ENCODE measurements at regions not wholly inside any gene's neighbourhood (a gene's known extent, or its start where the extent isn't known, plus 50 kb on each side); places are given as distances from the start of the nearest gene placed in this dataset.

- Mint-ChIP-seq H3K4me1 (ENCODE audit: low read depth in 2 of 2) (no peaks in the 10 kb centered on the region), H3K9me3 (peaks cover 12 to 15% of the 10 kb centered on the region in 2 donors), H3K27ac (no peak overlapping the region), H3K27me3 (no peaks in the 10 kb centered on the region), H3K36me3 (ENCODE audit: insufficient read depth) (no peaks in the 10 kb centered on the region), H3K4me3 (no peak overlapping the region)
- no peak for ATAC-seq (replicated peaks)
- no peak for DNase-seq
Observed at GRCh38 chr16:5516115-5516514, 418.5 kb upstream of the EEF2KMT start.

- H3K36me3 Mint-ChIP-seq (ENCODE audit: insufficient read depth) = no peaks in the 10 kb centered on the region
- no peaks in the 10 kb centered on the region for H3K4me1 Mint-ChIP-seq (ENCODE audit: low read depth in 2 of 2)
- H3K27me3 Mint-ChIP-seq = peaks cover 0 to 7% of the 10 kb centered on the region in 2 donors
- H3K27ac Mint-ChIP-seq = no peak overlapping the region
- no peak overlapping the region for H3K4me3 Mint-ChIP-seq
- ATAC-seq (replicated peaks) = no peak
- DNase-seq = no peak
- peaks cover 5 to 15% of the 10 kb centered on the region in 2 donors for H3K9me3 Mint-ChIP-seq
Observed at GRCh38 chr16:5512014-5512413, 414.4 kb upstream of the EEF2KMT start.

GRCh38 chr16:5510819-5511370 lies 413.3 kb upstream of the EEF2KMT start:
- Mint-ChIP-seq H3K27me3 (peaks cover 6 to 15% of the 10 kb centered on the region in 2 donors), H3K4me3 (no peak overlapping the region), H3K36me3 (ENCODE audit: insufficient read depth) (no peaks in the 10 kb centered on the region), H3K4me1 (ENCODE audit: low read depth in 2 of 2) (no peaks in the 10 kb centered on the region), H3K27ac (no peak overlapping the region), H3K9me3 (peaks cover 5 to 16% of the 10 kb centered on the region in 2 donors)
- no peak for ATAC-seq (replicated peaks)
- DNase-seq = no peak

- H3K27ac Mint-ChIP-seq = no peak overlapping the region
- no peak overlapping the region for H3K4me3 Mint-ChIP-seq
- H3K4me1 Mint-ChIP-seq (ENCODE audit: low read depth in 2 of 2) = no peaks in the 10 kb centered on the region
- H3K9me3 Mint-ChIP-seq = peaks cover 6 to 16% of the 10 kb centered on the region in 2 donors
- ATAC-seq (replicated peaks) = no peak
- H3K36me3 Mint-ChIP-seq (ENCODE audit: insufficient read depth) = no peaks in the 10 kb centered on the region
- no peak for DNase-seq
- H3K27me3 Mint-ChIP-seq = peaks cover 8 to 22% of the 10 kb centered on the region in 2 donors
Observed at GRCh38 chr16:5509794-5510193, 412.2 kb upstream of the EEF2KMT start.

- ATAC-seq (replicated peaks) (no peak), DNase-seq (no peak)
- Mint-ChIP-seq H3K27me3 (peaks cover 8 to 26% of the 10 kb centered on the region in 2 donors), H3K4me3 (no peak overlapping the region), H3K4me1 (ENCODE audit: low read depth in 2 of 2) (no peaks in the 10 kb centered on the region), H3K36me3 (ENCODE audit: insufficient read depth) (no peaks in the 10 kb centered on the region), H3K9me3 (peaks cover 6 to 13% of the 10 kb centered on the region in 2 donors), H3K27ac (no peak overlapping the region)
Observed at GRCh38 chr16:5509336-5509735, 411.7 kb upstream of the EEF2KMT start.

GRCh38 chr16:5508371-5508770 lies 410.8 kb upstream of the EEF2KMT start:
- Mint-ChIP-seq H3K27ac (no peak overlapping the region), H3K27me3 (peaks cover 8 to 36% of the 10 kb centered on the region in 2 donors), H3K4me3 (no peak overlapping the region), H3K9me3 (peaks cover 6 to 9% of the 10 kb centered on the region in 2 donors), H3K36me3 (ENCODE audit: insufficient read depth) (no peaks in the 10 kb centered on the region), H3K4me1 (ENCODE audit: low read depth in 2 of 2) (no peaks in the 10 kb centered on the region)
- ATAC-seq (replicated peaks) (no peak), DNase-seq (no peak)

GRCh38 chr16:5506021-5506420 lies 408.4 kb upstream of the EEF2KMT start:
- DNase-seq = no peak
- H3K36me3 Mint-ChIP-seq (ENCODE audit: insufficient read depth) = no peaks in the 10 kb centered on the region
- peaks cover 8 to 36% of the 10 kb centered on the region in 2 donors for H3K27me3 Mint-ChIP-seq
- no peaks in the 10 kb centered on the region for H3K4me1 Mint-ChIP-seq (ENCODE audit: low read depth in 2 of 2)
- no peak overlapping the region for H3K4me3 Mint-ChIP-seq
- H3K9me3 Mint-ChIP-seq = peaks cover 6 to 7% of the 10 kb centered on the region in 2 donors
- no peak for ATAC-seq (replicated peaks)
- H3K27ac Mint-ChIP-seq = no peak overlapping the region

GRCh38 chr16:5505091-5505887 lies 407.7 kb upstream of the EEF2KMT start:
- H3K27me3 Mint-ChIP-seq = peaks cover 8 to 36% of the 10 kb centered on the region in 2 donors

GRCh38 chr16:5504064-5504781 lies 406.6 kb upstream of the EEF2KMT start:
- Mint-ChIP-seq H3K36me3 (ENCODE audit: insufficient read depth) (no peaks in the 10 kb centered on the region), H3K27ac (no peak overlapping the region), H3K27me3 (peaks cover 8 to 33% of the 10 kb centered on the region in 2 donors), H3K4me1 (ENCODE audit: low read depth in 2 of 2) (no peaks in the 10 kb centered on the region), H3K9me3 (peaks cover 3 to 6% of the 10 kb centered on the region in 2 donors), H3K4me3 (no peak overlapping the region)
- DNase-seq (no peak), ATAC-seq (replicated peaks) (no peak)

More at GRCh38 chr16:5505091-5505887, 407.7 kb upstream of the EEF2KMT start:
- no peak for DNase-seq
- H3K27ac Mint-ChIP-seq = no peak overlapping the region
- no peaks in the 10 kb centered on the region for H3K36me3 Mint-ChIP-seq (ENCODE audit: insufficient read depth)
- no peaks in the 10 kb centered on the region for H3K4me1 Mint-ChIP-seq (ENCODE audit: low read depth in 2 of 2)
- H3K4me3 Mint-ChIP-seq = no peak overlapping the region
- H3K9me3 Mint-ChIP-seq = peaks cover 6 to 7% of the 10 kb centered on the region in 2 donors
- no peak for ATAC-seq (replicated peaks)

- peaks cover 8 to 30% of the 10 kb centered on the region in 2 donors for H3K27me3 Mint-ChIP-seq
- DNase-seq (no peak), ATAC-seq (replicated peaks) (no peak)
- no peaks in the 10 kb centered on the region for H3K36me3 Mint-ChIP-seq (ENCODE audit: insufficient read depth)
- H3K4me1 Mint-ChIP-seq (ENCODE audit: low read depth in 2 of 2) = no peaks in the 10 kb centered on the region
- H3K27ac Mint-ChIP-seq = no peak overlapping the region
- H3K9me3 Mint-ChIP-seq = peaks cover 3 to 6% of the 10 kb centered on the region in 2 donors
- no peak overlapping the region for H3K4me3 Mint-ChIP-seq
Observed at GRCh38 chr16:5502944-5503343, 405.3 kb upstream of the EEF2KMT start.

GRCh38 chr16:5502467-5502869 lies 404.9 kb upstream of the EEF2KMT start:
- H3K27me3 Mint-ChIP-seq = peaks cover 8 to 30% of the 10 kb centered on the region in 2 donors
- peaks cover 3 to 6% of the 10 kb centered on the region in 2 donors for H3K9me3 Mint-ChIP-seq
- no peak for DNase-seq
- ATAC-seq (replicated peaks) = no peak
- H3K36me3 Mint-ChIP-seq (ENCODE audit: insufficient read depth) = no peaks in the 10 kb centered on the region
- no peak overlapping the region for H3K27ac Mint-ChIP-seq
- H3K4me1 Mint-ChIP-seq (ENCODE audit: low read depth in 2 of 2) = no peaks in the 10 kb centered on the region
- no peak overlapping the region for H3K4me3 Mint-ChIP-seq

GRCh38 chr16:5500526-5500925 lies 402.9 kb upstream of the EEF2KMT start:
- peaks cover 0 to 8% of the 10 kb centered on the region in 2 donors for H3K9me3 Mint-ChIP-seq
- DNase-seq (no peak), ATAC-seq (replicated peaks) (no peak)
- H3K27me3 Mint-ChIP-seq = peaks cover 0 to 18% of the 10 kb centered on the region in 2 donors
- no peaks in the 10 kb centered on the region for H3K4me1 Mint-ChIP-seq (ENCODE audit: low read depth in 2 of 2)
- H3K36me3 Mint-ChIP-seq (ENCODE audit: insufficient read depth) = no peaks in the 10 kb centered on the region
- H3K27ac Mint-ChIP-seq = no peak overlapping the region
- H3K4me3 Mint-ChIP-seq = no peak overlapping the region

- DNase-seq = no peak
- no peak overlapping the region for H3K27ac Mint-ChIP-seq
- H3K4me1 Mint-ChIP-seq (ENCODE audit: low read depth in 2 of 2) = no peaks in the 10 kb centered on the region
- ATAC-seq (replicated peaks) = no peak
- peaks cover 0 to 15% of the 10 kb centered on the region in 2 donors for H3K27me3 Mint-ChIP-seq
- H3K4me3 Mint-ChIP-seq = no peak overlapping the region
- H3K9me3 Mint-ChIP-seq = peaks cover 0 to 8% of the 10 kb centered on the region in 2 donors
- H3K36me3 Mint-ChIP-seq (ENCODE audit: insufficient read depth) = no peaks in the 10 kb centered on the region
Observed at GRCh38 chr16:5498562-5498961, 401.0 kb upstream of the EEF2KMT start.
